ENCODE measurements at regions not wholly inside any gene's neighbourhood (a gene's known extent, or its start where the extent isn't known, plus 50 kb on each side); places are given as distances from the start of the nearest gene placed in this dataset.

DNA sequence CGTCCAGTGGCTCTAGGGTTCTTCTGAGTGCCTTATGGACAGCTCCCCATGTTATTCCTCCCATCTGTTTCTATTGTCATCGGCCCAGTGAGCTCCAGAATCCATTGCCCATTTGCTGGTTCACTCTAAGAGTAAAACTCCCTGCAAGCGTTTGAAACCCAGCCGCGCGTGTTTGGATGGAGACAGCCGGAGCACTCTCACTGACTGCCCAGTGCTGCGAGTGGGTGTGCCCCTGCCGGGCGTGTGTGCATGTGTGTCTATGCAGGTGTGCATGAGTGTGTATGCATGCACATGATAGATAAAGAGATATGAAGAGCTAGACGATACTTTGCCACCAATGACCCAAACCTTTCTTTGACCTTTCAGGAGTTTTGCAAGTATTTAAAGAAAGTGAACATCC lies 347.2 kb upstream of the MKI67 start:
- DNase-seq, result no peak

DNA sequence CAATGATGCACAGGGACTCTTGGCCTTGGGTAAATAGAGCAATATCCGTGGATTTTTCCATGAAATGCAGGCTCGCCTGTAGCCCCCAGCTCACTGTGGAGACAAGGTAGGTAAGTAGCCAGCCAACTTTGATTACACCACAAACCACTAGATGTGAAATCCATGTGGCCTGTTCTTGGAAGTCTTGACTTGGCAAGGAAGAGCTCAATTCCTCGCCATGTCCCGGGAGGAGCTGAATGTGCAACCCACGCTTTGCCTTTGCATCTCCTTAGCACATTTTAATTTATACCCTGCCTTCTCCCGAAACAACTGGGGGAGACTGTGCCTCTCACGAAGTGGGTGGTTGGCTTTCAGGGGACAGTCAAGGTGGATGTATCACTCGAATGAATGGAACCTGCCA lies 347.7 kb upstream of the MKI67 start:
- DNase-seq, result no peak

DNA sequence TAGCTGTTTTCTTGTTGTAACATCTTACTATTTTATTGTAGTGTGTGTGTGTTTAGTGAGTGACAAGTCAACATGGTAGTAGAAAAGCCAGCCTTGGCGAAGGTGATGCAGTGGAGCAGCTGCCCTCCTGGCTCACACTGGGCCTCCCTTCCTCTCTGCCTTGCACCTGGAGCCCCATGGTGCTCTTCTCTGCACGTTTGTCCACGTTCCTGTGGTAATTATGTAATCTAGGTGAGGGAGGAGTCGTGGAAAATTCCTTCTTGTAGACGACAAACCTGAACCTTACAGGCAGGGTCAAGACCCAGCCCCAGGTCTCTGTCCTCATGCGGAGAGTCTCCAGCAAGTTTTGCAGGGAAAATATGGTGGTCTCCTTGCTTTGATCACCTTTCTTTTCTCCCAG lies 348.3 kb upstream of the MKI67 start:
- no peak for DNase-seq

DNA sequence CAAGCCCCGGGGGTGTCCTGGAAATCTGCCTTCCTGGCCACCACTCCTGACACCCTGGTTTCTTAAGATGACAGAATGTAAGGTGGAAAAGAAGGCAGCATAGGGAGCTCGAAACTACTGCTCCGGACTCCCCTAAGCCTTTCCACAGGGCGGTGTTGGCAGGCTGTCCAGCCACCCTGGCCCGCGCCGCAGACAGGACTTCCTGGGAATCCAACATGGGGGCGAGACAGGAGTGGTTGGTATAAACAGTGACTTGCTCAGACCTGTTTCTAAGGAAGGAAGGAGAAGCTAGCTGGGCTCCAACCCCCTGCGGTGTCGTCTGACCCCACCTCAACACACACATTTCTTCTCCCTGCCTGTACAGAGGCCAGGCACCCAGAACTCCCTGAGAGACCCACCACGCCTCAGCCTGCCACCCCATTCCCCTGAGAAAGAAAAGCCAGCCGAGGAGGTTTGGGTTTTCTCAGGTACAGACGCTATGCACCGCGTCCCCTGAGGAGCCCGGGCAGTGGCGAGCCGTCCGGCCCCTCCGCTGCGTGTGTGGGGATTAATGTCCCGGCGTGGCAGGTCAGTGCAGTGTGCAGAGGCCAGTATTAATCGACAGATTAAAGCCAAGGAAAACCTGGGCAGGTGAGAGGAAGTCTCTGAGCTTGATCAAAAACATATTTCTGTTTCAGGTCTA lies 349.6 kb upstream of the MKI67 start:
- DNase-seq, result no peak

DNA sequence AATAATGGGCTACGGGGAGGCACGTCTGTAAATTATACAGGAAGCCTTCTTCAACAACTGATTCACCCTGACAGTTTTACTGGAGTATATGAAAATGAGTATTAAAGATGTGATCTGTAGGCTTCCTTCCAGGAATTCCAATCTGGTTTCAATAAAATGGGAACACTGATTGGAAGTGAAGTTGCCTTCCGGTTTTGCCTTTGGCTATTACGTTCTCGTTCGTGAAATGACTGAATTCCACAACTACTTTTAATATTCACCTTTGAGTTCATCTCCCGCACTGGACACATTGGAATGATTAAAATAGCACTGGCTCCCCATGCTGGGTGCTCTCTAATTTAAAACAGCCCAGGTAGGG lies 350.1 kb upstream of the MKI67 start:
- DNase-seq, result no peak

DNA sequence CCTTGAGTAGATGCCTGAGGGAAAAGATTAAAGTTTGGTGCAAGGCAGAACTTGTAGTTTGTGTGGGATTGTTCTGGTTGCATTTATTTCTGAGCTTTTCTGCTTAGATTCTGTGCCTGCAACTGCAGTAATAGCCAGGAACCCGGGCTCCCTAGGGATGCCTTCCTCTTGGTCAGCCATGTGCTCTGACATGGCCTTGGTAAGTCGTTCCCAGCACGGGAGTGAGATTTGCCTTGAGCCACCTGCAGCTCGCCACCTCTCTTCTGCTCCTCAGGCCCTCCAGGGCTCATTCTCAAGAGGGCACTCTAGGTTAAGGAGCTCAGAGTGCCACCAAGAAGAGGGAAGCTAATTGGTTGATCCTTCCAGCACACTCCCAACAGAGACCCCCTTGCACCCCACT lies 350.6 kb upstream of the MKI67 start:
- no peak for DNase-seq

DNA sequence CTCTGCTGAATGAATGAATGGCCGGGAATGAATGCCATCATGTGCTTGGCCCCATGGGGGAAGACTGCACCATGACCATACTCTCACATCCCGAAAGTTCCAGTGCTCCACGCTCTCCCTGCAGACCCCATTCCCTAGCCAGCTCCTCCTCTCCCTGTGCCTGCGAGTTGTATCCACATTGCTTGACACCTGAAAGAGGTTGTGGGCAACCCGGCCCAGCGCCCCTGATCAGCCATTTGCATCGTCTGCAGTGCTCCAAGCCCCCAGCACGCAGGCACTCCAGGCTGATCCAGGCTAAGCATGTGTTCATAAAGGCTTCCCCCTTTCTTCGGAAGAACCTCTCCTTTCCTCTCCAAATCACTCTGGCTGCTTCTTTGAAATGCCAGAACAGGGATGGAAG lies 354.4 kb upstream of the MKI67 start:
- no peak for DNase-seq

DNA sequence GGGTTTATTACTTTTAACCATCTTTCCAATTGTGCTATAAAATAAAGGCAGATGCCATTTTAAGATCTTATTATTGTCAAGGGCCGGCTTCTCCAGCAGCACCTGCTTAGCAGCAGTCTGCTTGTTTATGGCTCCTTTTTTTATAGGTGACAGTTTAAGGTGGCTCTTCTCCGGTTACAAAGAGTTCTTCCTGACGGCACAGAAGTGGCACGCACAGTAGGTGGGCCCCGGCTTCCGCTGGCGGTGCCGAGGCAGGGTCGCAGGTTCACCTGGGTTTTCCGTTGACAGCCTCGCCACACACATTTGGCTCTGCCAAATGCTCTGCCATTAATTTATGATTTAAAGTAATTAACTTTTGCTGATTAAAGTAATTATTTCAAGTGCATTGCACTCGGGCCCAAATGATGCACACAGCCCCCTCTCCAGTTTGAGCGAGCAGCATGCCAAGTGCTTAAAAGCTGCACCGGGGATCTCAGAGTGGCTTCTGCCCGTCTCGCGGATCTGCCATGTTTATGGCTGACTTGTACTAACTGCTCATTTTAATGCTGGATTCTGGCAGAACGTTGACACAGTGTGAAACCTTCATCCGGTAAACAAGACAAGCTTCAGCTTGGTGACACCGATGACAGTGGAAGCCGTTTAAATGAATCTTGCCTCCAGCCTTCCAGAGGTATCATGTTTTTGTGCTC lies 355.1 kb upstream of the MKI67 start:
- no peak for DNase-seq

DNA sequence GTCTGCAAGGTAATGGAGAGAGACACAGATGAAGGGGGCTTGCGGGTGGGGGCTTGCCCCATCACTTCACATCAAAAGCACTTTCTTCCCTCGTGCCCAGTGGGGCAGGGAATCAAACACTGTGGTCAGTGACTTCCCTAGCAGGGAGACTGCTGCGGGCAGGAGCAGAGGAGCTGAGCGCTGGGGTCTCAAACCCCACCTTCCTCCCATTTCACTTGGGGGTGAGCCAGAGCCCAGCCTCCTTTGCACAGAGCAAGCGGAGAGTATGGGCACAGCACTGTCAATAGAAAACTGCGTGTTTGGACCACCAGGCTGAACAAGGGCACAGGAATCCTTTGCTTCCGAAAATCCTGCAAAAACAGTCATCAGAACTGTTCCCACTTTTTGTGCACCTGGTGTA lies 355.8 kb upstream of the MKI67 start:
- DNase-seq, result no peak

DNA sequence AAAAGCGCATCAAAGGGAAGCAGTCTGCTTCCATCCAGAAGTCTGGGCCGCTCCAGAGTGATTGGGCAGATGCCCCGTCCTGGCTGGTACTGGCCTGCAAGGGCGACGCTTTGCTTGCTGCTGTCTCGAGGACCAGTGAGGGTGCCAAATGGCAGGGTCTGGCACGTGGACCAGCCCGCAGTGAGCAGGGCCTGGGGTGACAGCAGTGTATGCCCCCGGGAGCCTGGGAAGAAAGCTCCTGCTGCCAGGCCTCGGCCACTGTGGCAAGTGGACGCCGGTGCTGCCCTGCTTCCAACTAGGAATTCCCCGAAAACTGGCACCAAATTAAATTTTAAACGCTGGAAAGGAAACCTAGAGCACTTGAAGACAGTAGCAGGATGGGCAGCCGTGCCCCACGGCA lies 357.0 kb upstream of the MKI67 start:
- no peak for DNase-seq

DNA sequence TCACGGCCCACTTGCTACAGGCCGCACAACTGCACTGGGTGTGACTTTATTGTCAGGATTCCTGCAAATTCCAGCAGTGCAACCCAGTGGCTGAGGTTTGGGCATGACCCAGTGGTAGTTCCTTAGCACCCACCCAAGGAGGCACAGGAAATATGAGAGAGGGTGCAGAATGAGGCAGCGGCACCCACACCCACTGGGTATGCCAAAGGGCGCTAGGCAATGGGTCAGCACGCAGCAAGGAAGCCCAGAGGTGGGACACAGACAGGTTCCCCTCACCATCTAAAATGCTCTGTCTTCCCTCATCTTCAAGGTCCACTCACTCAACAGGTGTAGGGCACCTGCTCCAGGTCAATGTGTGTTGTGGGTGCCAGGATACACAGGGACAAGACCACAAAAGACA lies 357.8 kb upstream of the MKI67 start:
- DNase-seq, result no peak

DNA sequence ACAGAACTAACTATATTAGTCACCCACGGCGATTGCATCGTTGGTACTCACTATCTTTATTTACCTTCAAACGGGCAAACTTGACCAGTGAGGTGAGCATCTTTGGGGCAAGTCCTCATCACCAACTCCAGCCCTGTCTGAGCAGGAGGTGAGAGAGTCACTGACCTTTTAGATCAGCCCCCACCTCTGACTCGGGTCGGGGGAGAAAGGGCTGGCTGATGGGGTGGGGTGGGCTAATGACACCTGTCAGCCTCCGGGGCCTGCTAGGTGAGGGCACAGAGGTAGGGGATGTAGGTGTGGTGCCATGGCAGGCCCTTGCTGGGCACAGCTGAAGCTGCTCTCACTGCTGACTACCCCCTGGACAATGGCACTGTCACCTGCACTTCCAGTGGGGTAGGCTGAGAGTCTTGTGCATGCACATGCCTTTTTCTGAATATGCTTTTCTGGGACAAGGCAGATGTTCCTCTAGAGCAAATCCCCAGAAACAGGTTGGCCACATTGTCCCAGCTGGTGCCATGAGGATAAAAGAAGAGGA lies 359.5 kb upstream of the MKI67 start:
- DNase-seq, result no peak

DNA sequence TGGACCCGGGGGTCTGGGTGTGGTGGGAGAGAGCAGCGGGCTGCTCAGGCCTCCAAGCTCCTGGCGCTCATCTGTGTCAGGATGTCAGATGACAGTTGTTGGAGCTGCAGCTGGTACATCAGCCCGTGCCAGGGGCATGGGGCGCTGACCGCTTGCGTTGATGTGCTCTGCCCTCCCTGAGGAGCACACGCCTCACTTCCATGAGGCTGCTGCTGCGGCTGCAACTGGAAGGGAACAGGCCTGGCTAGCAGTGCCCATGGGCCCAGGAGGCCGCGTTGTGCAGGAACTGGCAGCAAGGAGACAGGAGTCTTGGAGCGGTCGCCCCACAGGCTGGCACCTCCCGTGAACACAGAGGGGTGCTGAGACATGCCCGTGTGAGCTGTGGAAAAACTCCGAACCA lies 361.3 kb upstream of the MKI67 start:
- no peak for DNase-seq

DNA sequence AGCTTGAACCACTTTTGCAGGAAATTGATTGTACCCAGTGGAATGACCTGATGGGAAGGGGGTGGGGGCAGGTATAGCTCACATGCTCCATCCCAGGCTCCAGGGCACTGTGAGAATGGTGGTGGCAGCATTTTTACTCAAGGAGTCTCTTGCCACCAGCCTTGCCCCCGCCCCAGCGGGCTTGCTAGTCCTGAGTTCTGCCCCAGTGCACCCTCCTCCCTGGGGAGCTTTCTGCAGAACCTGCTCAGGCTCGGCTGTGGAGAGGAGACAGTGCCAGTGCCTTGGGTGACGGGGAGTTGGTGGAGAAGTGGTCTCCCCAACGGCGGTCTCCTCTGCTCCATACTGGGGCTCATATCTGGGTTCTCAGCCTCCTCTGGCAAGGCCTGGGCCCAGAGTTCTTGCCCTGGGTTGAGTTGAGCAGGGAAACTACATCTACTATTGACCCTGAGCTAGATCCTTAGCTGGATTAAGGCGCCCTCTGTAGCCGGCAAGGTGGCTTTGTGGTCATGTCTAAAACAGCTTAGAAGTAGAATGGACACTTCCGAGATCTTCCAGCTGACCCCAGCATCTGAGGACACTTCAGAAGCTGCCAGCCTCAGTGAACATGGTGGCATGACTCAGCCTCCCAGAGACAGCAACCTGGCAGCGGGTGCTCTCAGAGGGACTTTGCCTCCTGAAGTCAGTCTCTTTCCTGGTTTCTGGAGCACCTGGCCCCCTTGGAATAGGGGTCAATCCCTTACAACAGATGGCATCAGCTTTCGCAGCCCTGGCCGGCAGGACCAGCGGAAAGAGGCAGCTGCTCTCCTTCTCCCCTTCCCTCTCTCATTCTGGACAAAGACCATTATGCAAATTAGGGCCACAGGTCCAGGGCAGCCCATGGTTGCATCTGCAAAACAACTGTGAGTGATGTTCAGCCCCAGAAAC lies 363.4 kb upstream of the MKI67 start:
- no peak for DNase-seq

DNA sequence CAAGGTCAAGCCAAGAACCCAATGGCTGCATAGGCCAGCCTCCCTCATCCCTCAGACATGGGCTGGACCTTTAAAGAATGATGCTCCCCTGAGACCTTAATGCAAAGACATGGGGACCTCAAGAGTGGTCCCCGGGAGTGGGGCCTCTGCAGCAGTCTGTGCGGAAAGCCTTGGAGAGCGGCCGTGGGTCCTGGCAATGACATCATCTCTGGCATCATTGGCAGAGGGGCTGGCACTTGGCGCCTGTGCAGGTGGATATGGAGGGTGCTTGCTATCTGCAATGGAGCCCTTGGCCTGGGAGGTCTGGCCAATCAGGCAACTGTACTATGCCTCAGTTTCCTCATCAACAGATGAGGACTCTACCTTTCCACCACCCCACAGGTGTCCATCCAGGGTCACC lies 365.5 kb upstream of the MKI67 start:
- no peak for DNase-seq

DNA sequence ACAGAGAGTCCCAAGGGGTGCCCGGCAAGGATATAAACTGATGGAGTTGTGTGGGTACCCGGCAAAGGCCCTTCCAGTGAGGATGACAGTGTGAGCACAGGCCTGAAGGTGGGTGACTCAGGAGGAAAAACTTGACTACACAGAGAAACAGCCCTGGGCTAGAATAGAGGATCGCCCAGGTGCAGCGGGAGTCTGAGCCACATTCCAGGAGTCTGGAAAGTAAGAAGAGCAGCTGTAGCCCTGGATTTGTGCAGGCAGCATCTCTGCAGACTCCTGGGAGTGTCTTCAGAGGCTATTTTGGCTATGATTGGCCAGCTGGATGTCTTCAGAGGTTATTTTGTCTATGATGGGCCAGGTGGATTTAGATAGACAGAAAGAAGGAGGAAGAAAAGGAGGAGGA lies 367.6 kb upstream of the MKI67 start:
- no peak for DNase-seq

DNA sequence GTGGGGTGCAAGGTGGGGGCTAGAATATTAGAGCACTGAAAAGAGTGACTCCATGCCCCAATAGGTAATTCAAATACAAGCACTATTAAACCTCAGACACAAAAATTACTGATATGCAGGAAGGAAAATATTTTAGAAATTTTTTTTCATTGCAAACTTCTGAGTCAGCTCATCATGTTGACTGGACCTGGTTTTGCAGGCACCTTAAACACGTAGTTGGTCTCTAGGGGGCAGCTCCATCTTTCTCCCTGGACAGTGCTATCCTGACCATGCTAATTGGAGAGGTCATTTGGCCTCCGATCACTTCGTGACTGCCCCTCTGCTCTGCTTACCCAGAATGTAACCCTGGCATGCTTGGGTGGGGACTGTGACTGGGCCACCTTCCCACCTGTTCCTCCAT lies 368.4 kb upstream of the MKI67 start:
- no peak for DNase-seq

DNA sequence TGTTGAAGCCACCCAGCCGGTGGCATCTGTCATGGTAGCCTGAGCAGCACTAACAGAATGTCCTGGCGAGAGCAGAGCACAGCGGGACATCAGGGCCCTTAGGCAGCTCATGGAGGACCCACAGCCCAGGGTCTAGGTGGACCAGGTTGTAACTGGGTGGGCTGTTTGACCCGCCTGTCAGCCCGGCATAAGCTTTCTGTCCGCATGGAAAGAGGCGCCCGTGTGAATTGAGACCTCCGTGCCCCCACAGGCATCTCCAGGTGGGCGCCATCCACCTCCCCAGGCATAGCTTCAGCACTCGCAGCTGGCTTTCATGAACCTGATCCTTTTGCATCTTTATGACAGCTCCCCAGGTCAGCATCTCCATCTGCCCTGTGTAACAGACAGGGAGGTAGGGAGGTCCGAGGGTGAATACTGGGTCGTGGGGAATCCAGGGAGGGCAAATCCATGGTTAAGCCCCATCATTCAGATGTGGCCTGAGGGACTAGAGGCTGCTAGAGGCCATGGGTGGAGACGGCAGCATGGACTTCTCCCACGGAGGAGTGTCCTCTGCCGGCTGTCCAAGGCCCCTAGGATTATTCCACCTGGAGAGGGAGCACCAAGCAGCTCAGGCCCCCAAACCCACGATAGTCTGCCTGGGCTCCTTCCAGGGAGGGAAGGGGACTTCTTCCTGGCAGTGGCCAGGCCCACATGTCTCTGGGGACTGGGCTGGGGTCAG lies 371.6 kb upstream of the MKI67 start:
- DNase-seq, result no peak

DNA sequence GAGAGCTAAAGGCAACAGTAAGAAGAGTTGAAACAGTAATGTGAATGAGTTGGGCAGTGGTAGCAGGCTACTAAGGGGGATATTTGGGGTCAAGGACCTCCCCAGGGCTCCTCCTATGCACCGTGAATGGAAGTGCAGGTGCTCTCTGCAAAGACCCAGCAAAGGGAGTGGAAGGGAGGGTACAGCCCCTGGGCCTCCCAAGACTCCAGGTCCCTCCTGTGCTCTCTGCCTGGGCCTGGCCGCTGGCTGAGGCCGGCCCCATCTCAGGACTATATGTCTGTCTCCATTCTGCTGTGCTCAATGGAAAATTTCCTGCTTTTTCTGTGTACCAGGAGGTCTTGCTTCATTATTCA lies 372.1 kb upstream of the MKI67 start:
- no peak for DNase-seq

DNA sequence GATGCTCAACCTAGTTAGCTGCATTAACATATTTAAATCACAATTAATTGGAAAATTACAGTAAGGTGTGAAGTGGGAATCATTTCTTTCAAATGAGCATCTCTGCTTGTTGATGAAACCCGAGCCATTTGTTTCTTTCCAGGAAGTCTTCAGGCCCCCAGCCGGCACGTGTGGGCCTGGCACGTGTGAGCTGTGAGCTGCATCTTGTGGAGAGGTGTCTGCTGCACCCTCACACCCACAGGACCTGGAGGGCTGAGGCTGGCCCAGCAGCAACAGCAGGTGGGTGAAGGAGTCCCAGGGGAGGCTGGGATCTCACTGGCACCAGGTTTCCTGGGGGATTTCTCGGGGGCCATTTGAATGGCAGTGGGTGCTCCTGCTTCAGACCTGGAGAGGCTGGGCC lies 372.5 kb upstream of the MKI67 start:
- DNase-seq, result no peak

DNA sequence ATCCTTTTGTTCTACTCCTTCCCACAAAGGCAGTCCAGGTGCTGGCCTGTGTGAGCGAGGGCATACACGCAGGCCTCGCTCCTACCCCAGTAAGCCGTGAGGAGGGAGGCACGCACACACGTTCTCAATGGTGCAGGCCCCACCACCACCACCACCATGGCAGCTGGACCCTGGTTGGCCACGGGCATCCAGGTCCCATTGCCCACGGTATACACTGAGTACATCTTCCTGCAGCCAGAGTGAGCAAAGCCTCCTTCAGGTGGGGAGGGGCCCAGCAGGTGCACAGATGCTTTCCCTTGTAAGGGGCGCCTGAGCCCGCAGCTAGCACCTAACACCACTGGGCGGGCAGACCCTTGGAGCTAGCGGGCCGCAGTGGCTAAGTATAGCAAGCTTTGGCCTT lies 373.3 kb upstream of the MKI67 start:
- DNase-seq, result no peak

DNA sequence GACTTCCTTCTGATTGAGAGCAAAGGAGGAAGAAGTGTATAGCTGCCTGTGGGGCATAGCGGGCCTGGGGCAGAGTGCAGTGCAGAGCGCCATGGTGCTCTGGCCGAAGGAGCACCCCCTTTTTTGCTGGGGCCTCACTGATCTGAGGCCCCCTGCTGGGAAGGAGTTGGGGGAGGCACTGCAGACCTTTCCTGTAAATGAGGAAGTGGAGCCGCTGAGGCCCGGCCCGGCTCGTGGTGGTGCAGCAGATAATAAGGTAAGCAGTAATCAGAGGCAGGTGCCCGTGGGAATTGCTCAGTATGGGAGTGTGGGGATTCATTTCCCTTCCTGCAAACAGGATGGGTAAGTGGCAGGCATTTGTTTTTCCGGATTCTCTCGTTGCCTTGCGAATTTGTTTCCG lies 373.7 kb upstream of the MKI67 start:
- no peak for DNase-seq

DNA sequence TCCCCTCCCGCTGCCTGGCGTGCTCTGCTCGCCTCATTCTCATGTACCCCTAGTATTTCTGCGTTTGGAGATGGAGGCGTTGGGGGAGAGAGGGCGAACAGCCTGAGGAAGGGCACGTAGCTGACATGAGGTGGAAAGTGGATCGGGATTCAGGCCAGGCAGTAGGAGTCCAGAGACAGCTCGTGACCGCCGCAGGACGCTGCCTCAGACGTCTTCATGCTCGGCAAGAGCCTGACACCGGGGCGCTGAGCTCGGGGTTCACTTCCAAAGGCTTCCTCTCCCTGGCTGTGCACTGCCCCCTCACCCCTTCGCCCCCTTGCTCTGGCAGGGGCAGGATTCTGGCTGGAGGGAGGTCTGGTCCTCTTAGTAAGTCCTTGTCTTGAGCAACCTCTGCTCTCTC lies 374.4 kb upstream of the MKI67 start:
- no peak for DNase-seq

Measured in DMS53 (cell line).